HL-60 (cell line): ENCODE measurements at regions not wholly inside any gene's neighbourhood (a gene's known extent, or its start where the extent isn't known, plus 50 kb on each side); places are given as distances from the start of the nearest gene placed in this dataset.

Experiments used
- CTCF ChIP-seq: IDR thresholded peaks from one replicate; pipeline ENCODE4 v1.5.1; 2011; ENCODE audit warnings: low read length, control low read depth, inconsistent platforms; ENCODE audit not compliant: insufficient read depth
- TF ChIP-seq, protein P1 (sequence below): IDR thresholded peaks from 2 replicates; pipeline ENCODE4 v1.6.1; 2012; ENCODE audit warnings: low read depth; ENCODE audit not compliant: insufficient replicate concordance

- TF ChIP-seq CTCF = no peak
- TF ChIP-seq, protein P1, sequence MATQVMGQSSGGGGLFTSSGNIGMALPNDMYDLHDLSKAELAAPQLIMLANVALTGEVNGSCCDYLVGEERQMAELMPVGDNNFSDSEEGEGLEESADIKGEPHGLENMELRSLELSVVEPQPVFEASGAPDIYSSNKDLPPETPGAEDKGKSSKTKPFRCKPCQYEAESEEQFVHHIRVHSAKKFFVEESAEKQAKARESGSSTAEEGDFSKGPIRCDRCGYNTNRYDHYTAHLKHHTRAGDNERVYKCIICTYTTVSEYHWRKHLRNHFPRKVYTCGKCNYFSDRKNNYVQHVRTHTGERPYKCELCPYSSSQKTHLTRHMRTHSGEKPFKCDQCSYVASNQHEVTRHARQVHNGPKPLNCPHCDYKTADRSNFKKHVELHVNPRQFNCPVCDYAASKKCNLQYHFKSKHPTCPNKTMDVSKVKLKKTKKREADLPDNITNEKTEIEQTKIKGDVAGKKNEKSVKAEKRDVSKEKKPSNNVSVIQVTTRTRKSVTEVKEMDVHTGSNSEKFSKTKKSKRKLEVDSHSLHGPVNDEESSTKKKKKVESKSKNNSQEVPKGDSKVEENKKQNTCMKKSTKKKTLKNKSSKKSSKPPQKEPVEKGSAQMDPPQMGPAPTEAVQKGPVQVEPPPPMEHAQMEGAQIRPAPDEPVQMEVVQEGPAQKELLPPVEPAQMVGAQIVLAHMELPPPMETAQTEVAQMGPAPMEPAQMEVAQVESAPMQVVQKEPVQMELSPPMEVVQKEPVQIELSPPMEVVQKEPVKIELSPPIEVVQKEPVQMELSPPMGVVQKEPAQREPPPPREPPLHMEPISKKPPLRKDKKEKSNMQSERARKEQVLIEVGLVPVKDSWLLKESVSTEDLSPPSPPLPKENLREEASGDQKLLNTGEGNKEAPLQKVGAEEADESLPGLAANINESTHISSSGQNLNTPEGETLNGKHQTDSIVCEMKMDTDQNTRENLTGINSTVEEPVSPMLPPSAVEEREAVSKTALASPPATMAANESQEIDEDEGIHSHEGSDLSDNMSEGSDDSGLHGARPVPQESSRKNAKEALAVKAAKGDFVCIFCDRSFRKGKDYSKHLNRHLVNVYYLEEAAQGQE = no peak
These were observed 139.1 kb upstream of the MRPS22 start for GRCh38 chr3:139204728-139205127.
